ENCODE measurements at regions not wholly inside any gene's neighbourhood (a gene's known extent, or its start where the extent isn't known, plus 50 kb on each side); places are given as distances from the start of the nearest gene placed in this dataset.

GRCh38 chr2:186992597-186992996 lies 143.6 kb upstream of the ZSWIM2 start:
- no peak for TF ChIP-seq INSM2 (tag by site-specific recombination; IDR thresholded peaks at IDR 0.05)
- no peak for TF ChIP-seq ZNF692 (tag by site-specific recombination; IDR thresholded peaks at IDR 0.05)
- no peak for TF ChIP-seq KLF10 (tag by site-specific recombination; IDR thresholded peaks at IDR 0.05)
- TF ChIP-seq ZSCAN16 (tag by site-specific recombination; IDR thresholded peaks at IDR 0.05), result no peak
- TF ChIP-seq ZNF596 (tag by site-specific recombination; IDR thresholded peaks at IDR 0.05), result no peak
- TF ChIP-seq, protein P1, sequence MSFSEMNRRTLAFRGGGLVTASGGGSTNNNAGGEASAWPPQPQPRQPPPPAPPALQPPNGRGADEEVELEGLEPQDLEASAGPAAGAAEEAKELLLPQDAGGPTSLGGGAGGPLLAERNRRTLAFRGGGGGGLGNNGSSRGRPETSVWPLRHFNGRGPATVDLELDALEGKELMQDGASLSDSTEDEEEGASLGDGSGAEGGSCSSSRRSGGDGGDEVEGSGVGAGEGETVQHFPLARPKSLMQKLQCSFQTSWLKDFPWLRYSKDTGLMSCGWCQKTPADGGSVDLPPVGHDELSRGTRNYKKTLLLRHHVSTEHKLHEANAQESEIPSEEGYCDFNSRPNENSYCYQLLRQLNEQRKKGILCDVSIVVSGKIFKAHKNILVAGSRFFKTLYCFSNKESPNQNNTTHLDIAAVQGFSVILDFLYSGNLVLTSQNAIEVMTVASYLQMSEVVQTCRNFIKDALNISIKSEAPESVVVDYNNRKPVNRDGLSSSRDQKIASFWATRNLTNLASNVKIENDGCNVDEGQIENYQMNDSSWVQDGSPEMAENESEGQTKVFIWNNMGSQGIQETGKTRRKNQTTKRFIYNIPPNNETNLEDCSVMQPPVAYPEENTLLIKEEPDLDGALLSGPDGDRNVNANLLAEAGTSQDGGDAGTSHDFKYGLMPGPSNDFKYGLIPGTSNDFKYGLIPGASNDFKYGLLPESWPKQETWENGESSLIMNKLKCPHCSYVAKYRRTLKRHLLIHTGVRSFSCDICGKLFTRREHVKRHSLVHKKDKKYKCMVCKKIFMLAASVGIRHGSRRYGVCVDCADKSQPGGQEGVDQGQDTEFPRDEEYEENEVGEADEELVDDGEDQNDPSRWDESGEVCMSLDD (tag by site-specific recombination; IDR thresholded peaks at IDR 0.05), result no peak
- TF ChIP-seq ZNF529 (tag by site-specific recombination; IDR thresholded peaks at IDR 0.05; ENCODE audit: insufficient replicate concordance), result no peak
- TF ChIP-seq MEIS1 (CRISPR knock-in tag; IDR thresholded peaks at IDR 0.05; ENCODE audit: borderline replicate concordance), result no peak
- no peak for TF ChIP-seq ZNF600 (tag by site-specific recombination; IDR thresholded peaks at IDR 0.05)
- TF ChIP-seq ZNF23 (tag by site-specific recombination; IDR thresholded peaks at IDR 0.05; ENCODE audit: borderline replicate concordance), result no peak
- no peak for TF ChIP-seq ZNF626 (tag by site-specific recombination; IDR thresholded peaks at IDR 0.05)
- no peak for TF ChIP-seq ZXDB (tag by site-specific recombination; IDR thresholded peaks at IDR 0.05)
- TF ChIP-seq SP2 (tag by site-specific recombination; IDR thresholded peaks at IDR 0.05), result no peak
- TF ChIP-seq PRDM6 (tag by site-specific recombination; IDR thresholded peaks at IDR 0.05), result no peak
- TF ChIP-seq ZNF777 (tag by site-specific recombination; IDR thresholded peaks at IDR 0.05; ENCODE audit: borderline replicate concordance), result no peak
- TF ChIP-seq, protein P2, sequence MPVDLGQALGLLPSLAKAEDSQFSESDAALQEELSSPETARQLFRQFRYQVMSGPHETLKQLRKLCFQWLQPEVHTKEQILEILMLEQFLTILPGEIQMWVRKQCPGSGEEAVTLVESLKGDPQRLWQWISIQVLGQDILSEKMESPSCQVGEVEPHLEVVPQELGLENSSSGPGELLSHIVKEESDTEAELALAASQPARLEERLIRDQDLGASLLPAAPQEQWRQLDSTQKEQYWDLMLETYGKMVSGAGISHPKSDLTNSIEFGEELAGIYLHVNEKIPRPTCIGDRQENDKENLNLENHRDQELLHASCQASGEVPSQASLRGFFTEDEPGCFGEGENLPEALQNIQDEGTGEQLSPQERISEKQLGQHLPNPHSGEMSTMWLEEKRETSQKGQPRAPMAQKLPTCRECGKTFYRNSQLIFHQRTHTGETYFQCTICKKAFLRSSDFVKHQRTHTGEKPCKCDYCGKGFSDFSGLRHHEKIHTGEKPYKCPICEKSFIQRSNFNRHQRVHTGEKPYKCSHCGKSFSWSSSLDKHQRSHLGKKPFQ (tag by site-specific recombination; IDR thresholded peaks at IDR 0.05), result no peak
- no peak for TF ChIP-seq KLF7 (tag by site-specific recombination; IDR thresholded peaks at IDR 0.05; ENCODE audit: borderline replicate concordance)
- no peak for TF ChIP-seq ZIC2 (tag by site-specific recombination; IDR thresholded peaks at IDR 0.05)
- H3K9me3 ChIP-seq (ENCODE audit: control insufficient read depth, insufficient read depth, low read depth, low read length), result no peaks in the 10 kb centered on the region
- no peak overlapping the region for H3K4me3 ChIP-seq (ENCODE audit: low read depth, low read length)
- H3K4me1 ChIP-seq (ENCODE audit: control insufficient read depth, insufficient read depth, low read length), result no peaks in the 10 kb centered on the region
- CTCF ChIA-PET, result no interaction called here
- no peaks in the 10 kb centered on the region for H3K36me3 ChIP-seq (ENCODE audit: control insufficient read depth in 2 of 2, insufficient read depth in 1 of 2, low read length in 2 of 2)
- POLR2A ChIA-PET, result no interaction called here
- no peak overlapping the region for H3K27ac ChIP-seq (ENCODE audit: extremely low read depth, low read depth, low read length)

Measured in HEK293 (cell line).